ENCODE measurements at regions not wholly inside any gene's neighbourhood (a gene's known extent, or its start where the extent isn't known, plus 50 kb on each side); places are given as distances from the start of the nearest gene placed in this dataset.

DNA sequence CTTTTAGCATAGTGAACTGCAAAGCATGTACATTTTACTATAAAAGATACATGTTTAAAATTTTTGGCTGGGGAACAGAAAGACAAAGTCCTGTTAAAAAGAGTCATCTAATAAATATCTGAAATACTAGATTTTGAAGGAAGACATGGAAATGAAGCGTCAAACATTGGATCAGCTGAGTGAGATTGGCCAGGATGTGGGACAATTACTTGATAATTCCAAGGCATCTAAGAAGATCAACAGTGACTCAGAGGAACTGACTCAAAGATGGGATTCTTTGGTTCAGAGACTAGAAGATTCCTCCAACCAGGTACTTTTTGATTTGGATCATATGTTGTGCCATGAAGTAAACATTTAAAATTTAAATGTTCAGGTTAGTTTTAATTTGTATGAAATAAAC lies 162.3 kb downstream of the UTRN start:
- TF ChIP-seq CTCF (conservative IDR thresholded peaks at IDR 0.05; ENCODE audit: low read depth, low read length) (no peak), EZH2 (IDR thresholded peaks at IDR 0.05; ENCODE audit: borderline replicate concordance, low read depth, low read length, poor library complexity, severe bottlenecking) (no peak)
